Non-pigmented ciliary epithelial cell (primary cell): ENCODE measurements at regions not wholly inside any gene's neighbourhood (a gene's known extent, or its start where the extent isn't known, plus 50 kb on each side); places are given as distances from the start of the nearest gene placed in this dataset.
"Not testable (repeated sequence)": the region's sequence is repeated elsewhere in the genome, so short reads cannot be mapped to it uniquely, and the experiment has no call there.

Experiments
- DNase-seq: peaks from one replicate; pipeline ENCODE4 v3.0.0-alpha.2; 2010; ENCODE audit warnings: low read depth

DNA sequence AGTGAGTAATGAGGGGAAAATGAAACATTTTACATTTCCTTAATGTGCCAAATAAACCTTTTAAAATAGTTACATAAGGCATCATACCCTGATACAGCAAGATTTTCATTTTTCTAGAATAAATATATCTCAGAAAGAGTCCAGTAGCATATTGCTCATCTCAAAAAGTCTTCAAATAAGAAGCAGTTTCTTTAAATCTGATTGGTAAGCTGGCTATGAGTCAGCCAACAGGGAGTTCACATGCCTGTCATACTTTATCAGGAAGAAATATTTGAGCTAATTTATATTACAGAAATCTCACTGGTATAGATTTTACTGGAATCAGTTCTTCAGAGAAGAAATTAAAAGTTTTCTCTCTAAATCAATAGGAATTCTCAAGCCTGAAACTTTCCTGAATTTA is 258.1 kb downstream of the C11orf87 start:
- no peak for DNase-seq

- not testable (repeated sequence) for DNase-seq
Measured at GRCh38 chr11:109682788-109683187, 260.8 kb downstream of the C11orf87 start.

DNA sequence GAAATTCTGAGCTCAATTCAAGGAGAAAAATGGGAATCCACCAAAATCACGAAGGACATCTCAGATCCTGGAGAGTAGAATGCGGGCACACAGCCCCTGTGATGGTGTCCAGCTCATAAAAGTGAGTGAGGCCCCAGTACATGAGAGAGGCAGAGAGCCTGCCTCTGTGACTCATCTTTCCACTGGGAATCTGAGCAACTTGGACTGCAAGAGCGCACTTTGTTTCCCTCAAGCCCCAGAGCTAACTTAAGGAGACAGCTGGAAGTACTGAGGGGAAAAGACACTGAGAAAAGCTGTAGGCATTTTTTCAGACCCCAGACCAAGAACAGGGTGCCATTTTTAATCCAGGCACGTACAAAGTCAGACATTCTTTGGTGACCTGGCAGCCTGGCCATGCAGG is 273.7 kb downstream of the C11orf87 start:
- no peak for DNase-seq

GRCh38 chr11:109696191-109696897 is 274.4 kb downstream of the C11orf87 start:
- no peak for DNase-seq

DNA sequence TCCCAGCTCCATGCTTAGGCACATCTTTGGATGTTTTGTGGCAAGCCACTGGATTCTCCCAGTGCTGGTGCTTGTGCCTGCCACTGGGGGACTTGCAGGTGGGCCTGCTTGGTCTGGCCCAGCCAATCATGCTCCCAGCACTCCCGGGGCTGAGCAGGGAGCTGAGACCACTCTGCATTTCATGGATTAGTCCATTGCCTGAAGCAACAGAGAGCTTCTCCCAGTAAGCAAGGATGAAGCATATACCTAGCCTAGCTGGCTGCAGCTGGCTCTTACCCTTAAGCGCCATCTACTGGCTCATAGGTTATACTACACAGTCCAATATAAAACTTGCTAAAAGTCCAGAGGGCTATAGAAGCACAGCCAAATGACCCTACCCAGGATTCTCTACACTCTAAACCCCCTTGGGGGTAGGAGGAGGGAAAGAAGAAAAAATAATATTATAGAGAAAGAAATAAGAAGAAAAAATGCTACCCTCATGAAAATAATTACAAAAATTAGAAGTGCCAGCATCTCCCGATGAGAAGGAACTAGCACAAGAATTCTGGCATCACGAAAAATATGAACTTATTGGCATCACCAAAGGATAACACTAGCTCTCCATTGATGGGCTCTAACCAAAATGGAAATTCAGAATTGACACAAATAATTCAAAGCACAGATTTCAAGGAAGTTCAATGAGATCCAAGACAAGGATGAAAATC is 275.3 kb downstream of the C11orf87 start:
- no peak for DNase-seq

GRCh38 chr11:109698237-109698636 is 276.2 kb downstream of the C11orf87 start:
- DNase-seq = no peak

GRCh38 chr11:109704432-109704831 is 282.4 kb downstream of the C11orf87 start:
- no peak for DNase-seq

GRCh38 chr11:109706945-109707344 is 285.0 kb downstream of the C11orf87 start:
- no peak for DNase-seq

DNA sequence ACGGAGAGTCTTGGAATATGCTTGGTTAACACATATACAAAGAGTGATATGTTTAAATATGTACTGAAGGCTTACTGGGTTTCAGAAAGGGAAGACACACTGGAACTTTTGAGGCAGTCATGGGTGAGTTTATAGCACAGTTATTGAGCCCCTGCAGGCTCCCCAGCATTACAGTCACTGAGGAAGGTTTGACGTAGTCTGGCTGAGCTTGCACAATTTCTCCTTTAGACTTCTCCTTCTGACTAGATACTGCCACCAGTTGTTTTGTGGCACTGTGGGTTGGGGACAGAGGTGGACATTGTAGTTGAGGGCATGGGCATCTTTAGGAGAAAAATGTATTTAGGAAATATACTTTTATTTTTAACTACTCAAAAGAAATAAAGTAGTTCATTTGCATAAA is 285.4 kb downstream of the C11orf87 start:
- no peak for DNase-seq

GRCh38 chr11:109708184-109708583 is 286.2 kb downstream of the C11orf87 start:
- DNase-seq = no peak

GRCh38 chr11:109714444-109714843 is 292.5 kb downstream of the C11orf87 start:
- DNase-seq = not testable (repeated sequence)

DNA sequence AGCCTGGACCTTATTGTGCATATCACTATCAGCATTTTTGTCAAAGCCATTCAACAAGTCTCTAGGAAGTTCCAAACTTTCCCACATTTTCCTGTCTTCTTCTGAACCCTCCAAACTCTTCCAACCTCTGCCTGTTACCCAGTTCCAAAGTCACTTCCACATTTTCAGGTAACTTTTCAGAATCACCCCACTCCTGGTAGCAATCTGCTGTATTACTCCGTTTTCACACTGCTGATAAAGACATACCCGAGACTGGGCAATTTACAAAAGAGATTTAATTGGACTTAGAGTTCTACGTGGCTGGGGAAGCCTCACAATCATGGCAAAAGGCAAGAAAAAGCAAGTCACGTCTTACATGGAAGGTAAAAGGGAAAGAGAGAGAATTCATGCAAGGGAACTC is 293.4 kb downstream of the C11orf87 start:
- not testable (repeated sequence) for DNase-seq

DNA sequence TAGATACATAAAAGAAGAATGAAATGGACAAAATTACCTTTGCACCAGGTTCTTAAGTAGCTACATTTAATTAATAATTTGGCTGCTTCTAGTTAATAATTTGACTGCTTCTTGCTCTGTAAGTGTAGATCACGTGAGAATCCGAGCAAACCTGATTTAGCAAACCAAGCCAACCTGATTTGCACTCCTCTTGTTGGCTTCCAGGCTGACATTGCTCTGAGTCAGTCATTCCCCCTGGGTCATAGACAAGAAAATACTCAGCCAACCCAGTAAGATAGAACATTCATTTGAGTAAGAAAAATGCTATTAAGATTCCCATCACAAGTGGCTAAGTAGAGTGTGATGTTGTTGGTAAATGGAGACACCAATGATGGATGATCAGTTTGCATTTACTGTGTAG is 304.1 kb downstream of the C11orf87 start:
- no peak for DNase-seq

GRCh38 chr11:109728056-109728455 is 306.1 kb downstream of the C11orf87 start:
- no peak for DNase-seq

DNA sequence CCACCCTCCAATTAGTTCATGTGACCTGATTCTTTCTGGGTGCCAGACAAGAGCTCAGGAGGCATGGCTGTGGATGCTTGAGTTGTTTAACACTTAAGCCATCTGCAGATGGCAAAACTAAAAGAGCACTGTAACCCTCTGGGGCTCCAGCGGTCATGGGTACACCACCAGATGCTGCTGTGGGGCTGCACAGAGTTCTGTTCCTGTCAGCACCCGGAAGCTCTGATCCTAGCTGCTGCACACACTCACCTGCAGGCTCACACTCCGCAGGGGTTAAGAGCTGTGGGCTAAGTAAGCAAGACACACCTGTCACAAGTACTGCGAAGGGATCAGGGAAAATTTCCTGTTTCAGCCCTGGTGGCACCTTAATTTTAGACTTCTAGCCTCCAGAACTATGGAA is 307.8 kb downstream of the C11orf87 start:
- no peak for DNase-seq

- DNase-seq = no peak
Measured at GRCh38 chr11:109730669-109731068, 308.7 kb downstream of the C11orf87 start.

DNA sequence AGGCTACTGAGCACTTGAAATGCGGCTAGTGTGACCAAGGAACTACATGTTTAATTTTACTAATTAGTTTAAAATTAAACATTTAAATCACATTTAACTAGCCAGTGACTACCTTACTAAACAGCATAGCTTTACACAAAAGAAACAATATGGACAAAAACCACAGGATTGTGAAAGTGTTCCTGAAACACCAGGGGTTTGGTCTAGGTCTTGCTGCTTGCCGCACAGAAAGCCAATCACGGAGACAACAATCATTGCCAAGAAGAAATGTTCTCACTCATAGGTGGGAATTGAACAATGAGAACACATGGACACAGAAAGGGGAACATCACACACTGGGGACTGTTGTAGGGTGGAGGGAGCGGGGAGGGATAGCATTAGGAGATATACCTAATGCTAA is 309.5 kb downstream of the C11orf87 start:
- no peak for DNase-seq

DNA sequence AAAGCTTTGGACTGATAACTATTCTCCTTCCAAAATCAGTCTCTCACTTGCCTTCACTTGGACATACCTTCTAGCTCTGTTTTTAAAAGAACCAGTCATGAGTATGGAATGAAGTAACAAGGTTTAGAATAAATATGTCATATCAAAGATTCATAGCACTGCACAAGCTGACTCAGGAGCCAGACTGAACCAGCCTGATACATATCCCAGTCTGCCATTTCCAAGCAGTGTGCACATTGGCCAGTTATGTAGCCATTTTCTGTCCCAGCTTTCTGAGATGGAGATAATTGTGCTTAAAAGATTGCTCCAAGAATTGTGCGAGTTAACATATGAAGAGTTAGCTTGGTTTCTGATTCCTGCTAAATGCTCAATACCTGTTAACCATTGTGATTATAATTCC is 311.3 kb downstream of the C11orf87 start:
- DNase-seq = peak; percentile 24

GRCh38 chr11:109734566-109734965 is 312.6 kb downstream of the C11orf87 start:
- no peak for DNase-seq

- no peak for DNase-seq
Measured at GRCh38 chr11:109735128-109735527, 313.1 kb downstream of the C11orf87 start.

DNA sequence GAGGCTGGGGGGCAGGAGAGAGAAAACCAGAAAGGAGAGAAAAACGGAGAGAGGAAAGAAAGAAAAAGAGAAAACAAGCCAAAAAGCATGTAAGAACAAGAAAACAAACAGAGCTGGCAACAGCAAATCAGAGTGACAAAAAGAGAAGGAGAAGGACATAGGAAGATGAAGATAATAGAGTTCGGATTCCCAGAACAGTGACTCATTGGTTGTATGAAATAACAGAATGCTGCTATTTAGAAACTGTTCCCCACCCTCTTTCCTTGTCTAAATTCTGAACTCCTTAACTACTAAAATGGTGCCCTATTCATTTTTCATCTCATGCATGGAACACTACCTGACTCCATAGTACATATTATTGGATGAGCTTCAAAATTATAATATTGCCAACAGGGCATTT is 317.4 kb downstream of the C11orf87 start:
- DNase-seq = no peak

- DNase-seq = no peak
Measured at GRCh38 chr11:109745996-109746625, 324.1 kb downstream of the C11orf87 start.

- no peak for DNase-seq
Measured at GRCh38 chr11:109747839-109748238, 325.8 kb downstream of the C11orf87 start.
